Thoracic aorta (tissue), 2 donors: ENCODE measurements at regions not wholly inside any gene's neighbourhood (a gene's known extent, or its start where the extent isn't known, plus 50 kb on each side); places are given as distances from the start of the nearest gene placed in this dataset.

Experiments used
- ATAC-seq: fragments of 150-250 bp; one replicate; pipeline ENCODE4 v1.8.0; 2017; ENCODE audit warnings: low read depth; ENCODE audit not compliant: insufficient number of reproducible peaks, low FRiP score
- DNase-seq: peaks from one replicate; pipeline ENCODE4 v3.0.0-alpha.2; 2020; ENCODE audit warnings: low spot score
- H3K27ac ChIP-seq, 2 donors: fragments of 200-600 bp; sonication (generic); 1 replicate in 1 of 2; 2 replicates in 1 of 2; pipeline ENCODE4 v1.5.1; 2016; ENCODE audit warnings: mild to moderate bottlenecking in 2 of 2, moderate library complexity in 2 of 2
- H3K27me3 ChIP-seq: fragments of 200-600 bp; sonication (generic); replicated peaks from 2 replicates; pipeline ENCODE4 v1.6.0; 2016; ENCODE audit warnings: mild to moderate bottlenecking; ENCODE audit not compliant: insufficient read depth
- H3K36me3 ChIP-seq: fragments of 200-600 bp; sonication (generic); one replicate; pipeline ENCODE4 v1.5.1; 2016
- H3K4me1 ChIP-seq, 2 donors: fragments of 200-600 bp; sonication (generic); 1 replicate in 1 of 2; 2 replicates in 1 of 2; pipeline versions ENCODE4 v1.5.1 to v1.6.0; 2016; ENCODE audit warnings: low read depth in 2 of 2, mild to moderate bottlenecking in 1 of 2; ENCODE audit not compliant: control insufficient read depth in 1 of 2
- H3K4me3 ChIP-seq: fragments of 200-600 bp; sonication (generic); 2 replicates; pipeline ENCODE4 v1.5.1; 2016; ENCODE audit warnings: mild to moderate bottlenecking
- H3K9me3 ChIP-seq: fragments of 200-600 bp; sonication (generic); 2 replicates; pipeline ENCODE4 v1.5.1; 2016
- TF ChIP-seq, protein P1 (sequence below): fragments of 200-600 bp; sonication (generic); IDR thresholded peaks from one replicate; pipeline ENCODE4 v1.5.1; 2019; ENCODE audit warnings: antibody characterized with exemption

GRCh38 chr13:109548374-109548773 lies 238.0 kb downstream of the IRS2 start:
- TF ChIP-seq, protein P1, sequence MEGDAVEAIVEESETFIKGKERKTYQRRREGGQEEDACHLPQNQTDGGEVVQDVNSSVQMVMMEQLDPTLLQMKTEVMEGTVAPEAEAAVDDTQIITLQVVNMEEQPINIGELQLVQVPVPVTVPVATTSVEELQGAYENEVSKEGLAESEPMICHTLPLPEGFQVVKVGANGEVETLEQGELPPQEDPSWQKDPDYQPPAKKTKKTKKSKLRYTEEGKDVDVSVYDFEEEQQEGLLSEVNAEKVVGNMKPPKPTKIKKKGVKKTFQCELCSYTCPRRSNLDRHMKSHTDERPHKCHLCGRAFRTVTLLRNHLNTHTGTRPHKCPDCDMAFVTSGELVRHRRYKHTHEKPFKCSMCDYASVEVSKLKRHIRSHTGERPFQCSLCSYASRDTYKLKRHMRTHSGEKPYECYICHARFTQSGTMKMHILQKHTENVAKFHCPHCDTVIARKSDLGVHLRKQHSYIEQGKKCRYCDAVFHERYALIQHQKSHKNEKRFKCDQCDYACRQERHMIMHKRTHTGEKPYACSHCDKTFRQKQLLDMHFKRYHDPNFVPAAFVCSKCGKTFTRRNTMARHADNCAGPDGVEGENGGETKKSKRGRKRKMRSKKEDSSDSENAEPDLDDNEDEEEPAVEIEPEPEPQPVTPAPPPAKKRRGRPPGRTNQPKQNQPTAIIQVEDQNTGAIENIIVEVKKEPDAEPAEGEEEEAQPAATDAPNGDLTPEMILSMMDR: no peak
- H3K9me3 ChIP-seq: no peaks in the 10 kb centered on the region
- ATAC-seq (no peak), DNase-seq (no peak)
- no peaks in the 10 kb centered on the region for H3K4me1 ChIP-seq
- no peak overlapping the region for H3K4me3 ChIP-seq
- H3K27ac ChIP-seq: no peak overlapping the region
- H3K36me3 ChIP-seq: no peaks in the 10 kb centered on the region
- no peaks in the 10 kb centered on the region for H3K27me3 ChIP-seq

DNA sequence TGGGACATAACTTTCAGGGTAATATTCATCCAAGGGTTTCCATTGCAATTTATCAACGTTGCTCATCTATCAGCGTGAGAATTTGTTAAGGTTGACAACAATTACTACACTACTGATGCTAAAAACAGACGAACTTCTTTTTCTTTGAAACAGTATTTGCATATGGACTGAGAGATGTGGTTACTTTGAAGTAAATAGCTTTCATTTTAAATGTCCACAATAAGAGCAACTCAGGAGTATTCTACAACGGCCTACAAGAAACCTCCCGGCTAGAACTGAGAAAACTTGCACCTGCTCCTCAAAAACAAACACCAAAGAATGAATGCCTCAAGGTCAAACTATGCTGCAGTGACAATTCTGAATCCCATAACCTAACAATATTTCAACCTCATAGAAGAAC lies 238.4 kb downstream of the IRS2 start:
- Histone ChIP-seq H3K27me3 (no peaks in the 10 kb centered on the region), H3K27ac (no peak overlapping the region), H3K4me1 (no peaks in the 10 kb centered on the region), H3K9me3 (no peaks in the 10 kb centered on the region), H3K36me3 (no peaks in the 10 kb centered on the region), H3K4me3 (no peak overlapping the region)
- TF ChIP-seq, protein P1: no peak
- ATAC-seq (no peak), DNase-seq (no peak)

DNA sequence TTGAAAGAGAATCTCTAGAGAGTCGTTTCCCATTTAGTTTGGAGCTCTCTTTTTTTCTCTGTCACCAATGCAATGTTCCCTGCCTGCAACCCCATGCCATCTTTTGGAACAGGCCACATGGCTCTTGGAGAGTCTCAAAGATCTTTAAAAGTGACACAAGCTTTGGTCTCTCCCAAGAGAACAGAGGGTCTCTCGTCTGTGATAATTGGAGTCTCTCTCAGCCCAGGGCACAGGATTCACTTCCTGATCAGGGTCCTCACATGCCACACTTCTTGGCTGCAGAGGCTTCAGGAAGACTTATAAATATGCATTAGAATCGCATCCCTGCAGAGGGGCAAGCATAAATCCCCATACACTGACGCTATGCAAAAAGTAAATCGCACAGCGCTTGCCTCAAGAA lies 240.5 kb downstream of the IRS2 start:
- no peak overlapping the region for H3K27ac ChIP-seq
- no peaks in the 10 kb centered on the region for H3K36me3 ChIP-seq
- H3K27me3 ChIP-seq: no peaks in the 10 kb centered on the region
- H3K4me3 ChIP-seq: no peak overlapping the region
- TF ChIP-seq, protein P1: no peak
- no peaks in the 10 kb centered on the region for H3K9me3 ChIP-seq
- no peak for ATAC-seq
- H3K4me1 ChIP-seq: no peaks in the 10 kb centered on the region
- DNase-seq: no peak

GRCh38 chr13:109541081-109541480 lies 245.3 kb downstream of the IRS2 start:
- Histone ChIP-seq H3K4me3 (no peak overlapping the region), H3K36me3 (no peaks in the 10 kb centered on the region), H3K9me3 (no peaks in the 10 kb centered on the region), H3K4me1 (no peaks in the 10 kb centered on the region), H3K27me3 (no peaks in the 10 kb centered on the region), H3K27ac (no peak overlapping the region)
- ATAC-seq (no peak), DNase-seq (no peak)
- TF ChIP-seq, protein P1: no peak

DNA sequence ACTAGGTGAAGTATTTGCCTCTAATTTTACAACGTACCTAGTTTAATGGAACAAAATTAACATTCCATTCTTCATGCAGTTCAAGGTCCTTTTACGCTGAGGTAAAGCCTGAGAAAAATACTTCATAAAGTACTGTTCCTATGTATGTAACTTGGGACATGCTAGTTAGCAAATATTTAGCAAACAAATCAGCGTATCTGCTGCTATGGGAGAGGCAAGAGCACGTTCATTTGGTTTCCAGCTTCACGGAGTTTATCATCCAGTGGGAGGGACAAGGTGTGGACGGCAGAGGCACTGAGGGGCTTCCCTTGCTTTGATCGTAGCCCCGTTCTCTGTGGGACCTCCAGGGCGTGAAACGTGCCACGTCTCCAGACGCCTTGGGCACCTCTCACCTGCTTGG lies 248.8 kb downstream of the IRS2 start:
- H3K4me3 ChIP-seq: no peak overlapping the region
- H3K9me3 ChIP-seq: no peaks in the 10 kb centered on the region
- no peak for DNase-seq
- no peak for ATAC-seq
- H3K27ac ChIP-seq: no peak overlapping the region
- H3K36me3 ChIP-seq: no peaks in the 10 kb centered on the region
- H3K4me1 ChIP-seq: no peaks in the 10 kb centered on the region
- no peaks in the 10 kb centered on the region for H3K27me3 ChIP-seq
- TF ChIP-seq, protein P1: no peak
